ENCODE measurements at regions not wholly inside any gene's neighbourhood (a gene's known extent, or its start where the extent isn't known, plus 50 kb on each side); places are given as distances from the start of the nearest gene placed in this dataset.

GRCh38 chr2:149702571-149702970, 115.0 kb upstream of the MMADHC start:
- FAIRE-seq (no peak), DNase-seq (ENCODE audit: low read depth) (no peak)
- no peaks in the 10 kb centered on the region for H3K36me3 ChIP-seq (ENCODE audit: control insufficient read depth, insufficient read depth, low read length)
- no peaks in the 10 kb centered on the region for H3K27me3 ChIP-seq (ENCODE audit: control insufficient read depth, insufficient read depth, low read length)
- TF ChIP-seq CTCF (IDR thresholded peaks at IDR 0.05; ENCODE audit: insufficient read depth, low read length, severe bottlenecking) = no peak
- no peak overlapping the region for H3K4me3 ChIP-seq (ENCODE audit: low read depth, low read length)

DNA sequence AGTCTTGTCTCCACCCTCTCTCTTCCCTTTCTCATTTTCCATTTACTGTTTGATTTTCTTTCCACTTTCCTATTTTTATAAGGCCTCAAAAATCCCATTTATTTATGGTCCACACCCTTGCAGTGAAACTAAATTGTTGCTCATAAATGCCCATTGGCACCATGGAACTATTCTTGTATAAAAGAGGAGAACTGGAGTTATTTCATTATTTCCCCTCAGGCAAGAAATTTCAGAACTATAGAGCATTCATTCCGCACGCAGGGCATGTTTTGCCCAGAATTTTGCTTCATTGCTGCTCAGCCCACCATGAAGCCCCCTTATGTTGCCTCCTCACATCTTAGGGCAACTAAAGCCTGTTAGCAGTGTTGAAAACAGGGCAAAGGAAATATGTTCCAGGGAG, 113.7 kb upstream of the MMADHC start:
- FAIRE-seq (no peak), DNase-seq (ENCODE audit: low read depth) (no peak)
- no peaks in the 10 kb centered on the region for H3K36me3 ChIP-seq (ENCODE audit: control insufficient read depth, insufficient read depth, low read length)
- no peak overlapping the region for H3K4me3 ChIP-seq (ENCODE audit: low read depth, low read length)
- no peak for TF ChIP-seq CTCF (IDR thresholded peaks at IDR 0.05; ENCODE audit: insufficient read depth, low read length, severe bottlenecking)
- H3K27me3 ChIP-seq (ENCODE audit: control insufficient read depth, insufficient read depth, low read length) = no peaks in the 10 kb centered on the region

GRCh38 chr2:149692961-149693396, 105.4 kb upstream of the MMADHC start:
- FAIRE-seq (no peak), DNase-seq (ENCODE audit: low read depth) (no peak)
- TF ChIP-seq CTCF (IDR thresholded peaks at IDR 0.05; ENCODE audit: insufficient read depth, low read length, severe bottlenecking) = no peak
- H3K36me3 ChIP-seq (ENCODE audit: control insufficient read depth, insufficient read depth, low read length) = no peaks in the 10 kb centered on the region
- H3K27me3 ChIP-seq (ENCODE audit: control insufficient read depth, insufficient read depth, low read length) = no peaks in the 10 kb centered on the region
- H3K4me3 ChIP-seq (ENCODE audit: low read depth, low read length) = no peak overlapping the region

DNA sequence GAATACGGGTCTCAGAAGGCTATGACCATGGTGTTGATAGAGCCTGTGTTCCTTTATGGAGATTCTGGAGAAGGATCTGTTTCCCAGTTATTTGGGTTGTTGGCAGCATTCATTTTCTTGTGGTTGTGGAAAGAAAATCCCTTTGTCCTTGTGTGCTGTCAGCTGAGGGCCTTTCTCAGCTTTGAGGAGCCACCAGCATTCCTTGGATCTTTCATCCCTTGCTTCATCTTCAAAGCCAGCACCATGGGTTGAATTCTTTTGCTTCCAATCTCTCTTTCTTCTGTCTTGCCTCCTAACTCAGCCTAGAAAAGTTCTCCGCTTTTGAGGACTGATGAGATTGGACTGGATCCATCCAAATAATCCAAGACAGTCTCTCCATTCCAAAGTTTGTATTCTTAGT, 103.2 kb upstream of the MMADHC start:
- Histone ChIP-seq H3K4me3 (ENCODE audit: low read depth, low read length) (no peak overlapping the region), H3K36me3 (ENCODE audit: control insufficient read depth, insufficient read depth, low read length) (no peaks in the 10 kb centered on the region), H3K27me3 (ENCODE audit: control insufficient read depth, insufficient read depth, low read length) (no peaks in the 10 kb centered on the region)
- FAIRE-seq = no peak
- no peak for DNase-seq (ENCODE audit: low read depth)
- no peak for TF ChIP-seq CTCF (IDR thresholded peaks at IDR 0.05; ENCODE audit: insufficient read depth, low read length, severe bottlenecking)

DNA sequence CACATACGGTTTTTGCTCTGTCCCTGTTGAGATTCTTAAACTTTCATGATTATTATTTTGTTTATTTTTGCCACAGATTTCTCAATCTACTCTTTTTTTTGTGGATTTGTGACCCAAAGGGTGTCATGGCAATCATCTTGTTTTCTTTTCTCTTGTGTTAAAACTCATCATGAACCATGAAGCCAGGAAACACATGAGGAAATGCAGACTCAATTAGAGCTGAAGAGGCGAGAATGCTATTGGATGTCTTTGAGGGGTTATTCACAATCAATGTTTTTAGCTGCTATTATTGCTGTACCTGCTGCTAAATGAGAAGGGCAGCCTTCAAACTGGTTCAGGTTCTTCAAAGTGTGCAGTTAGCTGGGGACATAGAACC, 99.5 kb upstream of the MMADHC start:
- H3K4me3 ChIP-seq (ENCODE audit: low read depth, low read length) = no peak overlapping the region
- no peak for TF ChIP-seq CTCF (IDR thresholded peaks at IDR 0.05; ENCODE audit: insufficient read depth, low read length, severe bottlenecking)
- DNase-seq (ENCODE audit: low read depth) (no peak), FAIRE-seq (no peak)
- no peaks in the 10 kb centered on the region for H3K36me3 ChIP-seq (ENCODE audit: control insufficient read depth, insufficient read depth, low read length)
- no peaks in the 10 kb centered on the region for H3K27me3 ChIP-seq (ENCODE audit: control insufficient read depth, insufficient read depth, low read length)

All from bronchial epithelial cell (primary cell).